ENCODE measurements at regions not wholly inside any gene's neighbourhood (a gene's known extent, or its start where the extent isn't known, plus 50 kb on each side); places are given as distances from the start of the nearest gene placed in this dataset.
A peak's percentile ranks its signal among the peaks of the same experiment; 100 is the strongest.
"Not testable (repeated sequence)": the region's sequence is repeated elsewhere in the genome, so short reads cannot be mapped to it uniquely, and the experiment has no call there.

- peak; percentile 12 for DNase-seq
Observed at GRCh38 chr7:155377838-155378579, 79.9 kb upstream of the EN2 start.

GRCh38 chr7:155378580-155378934, 79.4 kb upstream of the EN2 start:
- no peak for DNase-seq

GRCh38 chr7:155378959-155379871, 78.7 kb upstream of the EN2 start:
- DNase-seq: no peak

GRCh38 chr7:155380221-155380861, 77.6 kb upstream of the EN2 start:
- peak; percentile 53 for DNase-seq

- no peak for DNase-seq
Observed at GRCh38 chr7:155380976-155381851, 76.7 kb upstream of the EN2 start.

GRCh38 chr7:155381852-155382801, 75.8 kb upstream of the EN2 start:
- DNase-seq: no peak

- DNase-seq: no peak
Observed at GRCh38 chr7:155382802-155383171, 75.1 kb upstream of the EN2 start.

- DNase-seq: no peak
Observed at GRCh38 chr7:155383756-155384491, 74.0 kb upstream of the EN2 start.

- no peak for DNase-seq
Observed at GRCh38 chr7:155384751-155385150, 73.2 kb upstream of the EN2 start.

GRCh38 chr7:155385182-155385581, 72.7 kb upstream of the EN2 start:
- not testable (repeated sequence) for DNase-seq

GRCh38 chr7:155386608-155387007, 71.3 kb upstream of the EN2 start:
- DNase-seq: no peak

GRCh38 chr7:155387066-155387620, 70.8 kb upstream of the EN2 start:
- no peak for DNase-seq

- DNase-seq: no peak
Observed at GRCh38 chr7:155388561-155388960, 69.4 kb upstream of the EN2 start.

- no peak for DNase-seq
Observed at GRCh38 chr7:155391414-155391813, 66.5 kb upstream of the EN2 start.

GRCh38 chr7:155392726-155393570, 65.0 kb upstream of the EN2 start:
- no peak for DNase-seq

- DNase-seq: no peak
Observed at GRCh38 chr7:155394413-155394812, 63.5 kb upstream of the EN2 start.

- no peak for DNase-seq
Observed at GRCh38 chr7:155395176-155395797, 62.6 kb upstream of the EN2 start.

- DNase-seq: no peak
Observed at GRCh38 chr7:155396661-155397060, 61.3 kb upstream of the EN2 start.

Measured in fibroblast of skin of right biceps (primary cell).